ENCODE measurements at regions not wholly inside any gene's neighbourhood (a gene's known extent, or its start where the extent isn't known, plus 50 kb on each side); places are given as distances from the start of the nearest gene placed in this dataset.
A peak's percentile ranks its signal among the peaks of the same experiment; 100 is the strongest.

DNA sequence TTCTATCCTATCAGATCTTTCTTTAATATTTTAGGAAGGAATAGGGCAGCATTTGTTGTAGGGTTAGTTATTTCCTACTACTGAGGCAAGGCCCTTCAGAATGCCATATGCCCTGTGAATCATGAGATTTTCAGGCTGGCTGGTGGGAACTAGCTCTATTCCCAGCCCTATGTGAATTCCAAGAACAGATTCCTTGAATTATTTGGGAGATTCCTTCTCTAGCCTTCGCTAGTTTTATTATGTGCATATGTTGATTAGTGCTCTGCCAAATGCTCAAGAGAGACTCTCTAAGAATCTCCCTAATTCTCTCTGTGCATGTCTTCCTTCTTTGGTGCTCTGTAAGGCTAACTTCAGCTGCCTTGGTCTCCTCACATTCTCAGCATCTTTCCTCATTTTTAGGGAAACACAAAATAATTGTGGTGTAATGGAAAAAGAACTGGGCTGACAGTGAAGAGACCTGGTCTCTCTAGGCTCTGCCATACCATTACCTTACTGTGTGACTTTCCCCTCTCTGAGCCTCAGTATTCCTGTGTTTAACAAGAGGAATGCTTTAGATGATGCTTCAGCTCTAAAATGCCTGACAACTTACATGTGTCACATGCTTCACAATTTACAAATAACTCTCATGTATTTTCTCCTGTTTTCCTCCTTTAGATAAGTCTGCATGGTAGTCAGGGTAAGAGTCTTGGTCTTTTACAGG is 79.7 kb downstream of the VMA21 start:
- Mint-ChIP-seq H3K4me3 (no peak overlapping the region), H3K4me1 (no peaks in the 10 kb centered on the region), H3K27ac (ENCODE audit: unreplicated experiment) (no peak overlapping the region), H3K27me3 (ENCODE audit: low read depth) (no peaks in the 10 kb centered on the region), H3K9me3 (peaks cover 21% of the 10 kb centered on the region), H3K36me3 (ENCODE audit: low read depth) (peaks cover 2% of the 10 kb centered on the region)
- TF ChIP-seq, protein P1, sequence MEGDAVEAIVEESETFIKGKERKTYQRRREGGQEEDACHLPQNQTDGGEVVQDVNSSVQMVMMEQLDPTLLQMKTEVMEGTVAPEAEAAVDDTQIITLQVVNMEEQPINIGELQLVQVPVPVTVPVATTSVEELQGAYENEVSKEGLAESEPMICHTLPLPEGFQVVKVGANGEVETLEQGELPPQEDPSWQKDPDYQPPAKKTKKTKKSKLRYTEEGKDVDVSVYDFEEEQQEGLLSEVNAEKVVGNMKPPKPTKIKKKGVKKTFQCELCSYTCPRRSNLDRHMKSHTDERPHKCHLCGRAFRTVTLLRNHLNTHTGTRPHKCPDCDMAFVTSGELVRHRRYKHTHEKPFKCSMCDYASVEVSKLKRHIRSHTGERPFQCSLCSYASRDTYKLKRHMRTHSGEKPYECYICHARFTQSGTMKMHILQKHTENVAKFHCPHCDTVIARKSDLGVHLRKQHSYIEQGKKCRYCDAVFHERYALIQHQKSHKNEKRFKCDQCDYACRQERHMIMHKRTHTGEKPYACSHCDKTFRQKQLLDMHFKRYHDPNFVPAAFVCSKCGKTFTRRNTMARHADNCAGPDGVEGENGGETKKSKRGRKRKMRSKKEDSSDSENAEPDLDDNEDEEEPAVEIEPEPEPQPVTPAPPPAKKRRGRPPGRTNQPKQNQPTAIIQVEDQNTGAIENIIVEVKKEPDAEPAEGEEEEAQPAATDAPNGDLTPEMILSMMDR (conservative IDR thresholded peaks at IDR 0.05), result no peak
- no peak for DNase-seq (ENCODE audit: low read depth, low spot score)

DNA sequence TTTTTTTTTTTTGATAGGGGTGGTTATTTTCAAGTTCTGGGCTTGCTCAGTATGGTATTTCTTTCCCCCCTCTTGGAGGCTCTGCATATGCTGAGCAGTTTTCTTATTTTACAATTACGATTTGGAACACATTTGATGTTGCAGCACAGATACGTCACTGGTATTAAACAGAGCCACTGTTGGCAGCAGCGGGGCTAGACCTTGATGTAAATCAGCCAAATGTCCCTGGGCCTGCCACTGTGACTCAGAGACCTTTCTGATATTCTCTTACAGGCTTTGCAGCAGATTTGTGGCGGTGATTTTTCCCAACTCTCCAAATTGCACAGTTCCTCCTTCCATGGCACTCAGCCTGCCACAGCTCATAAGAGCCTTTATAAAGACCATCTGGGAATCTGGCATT is 81.1 kb downstream of the VMA21 start:
- H3K36me3 Mint-ChIP-seq (ENCODE audit: low read depth), result no peaks in the 10 kb centered on the region
- H3K27ac Mint-ChIP-seq (ENCODE audit: unreplicated experiment), result no peak overlapping the region
- DNase-seq (ENCODE audit: low read depth, low spot score), result no peak
- H3K9me3 Mint-ChIP-seq, result peaks cover 19% of the 10 kb centered on the region
- H3K27me3 Mint-ChIP-seq (ENCODE audit: low read depth), result no peaks in the 10 kb centered on the region
- no peaks in the 10 kb centered on the region for H3K4me1 Mint-ChIP-seq
- TF ChIP-seq, protein P1 (conservative IDR thresholded peaks at IDR 0.05), result no peak
- no peak overlapping the region for H3K4me3 Mint-ChIP-seq

DNA sequence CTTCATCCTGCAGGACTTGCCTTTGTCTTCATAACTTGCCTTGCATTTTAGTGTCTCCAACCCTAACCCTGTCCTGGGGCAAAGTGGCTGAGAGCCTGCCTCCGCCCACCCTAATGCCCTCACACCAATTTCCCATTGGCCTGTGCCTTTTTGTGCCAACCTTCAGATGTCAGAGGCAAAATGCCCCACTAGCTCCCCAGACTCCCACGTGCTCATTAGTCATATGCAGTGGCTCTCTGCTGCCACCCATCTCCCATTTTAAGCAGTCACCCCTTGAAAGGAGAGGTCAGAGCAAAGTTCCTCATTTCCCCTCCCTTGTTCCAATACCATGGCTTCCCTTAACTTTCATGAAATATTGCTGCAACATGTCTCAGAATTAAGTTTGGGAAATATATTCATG is 74.8 kb upstream of the PASD1 start:
- Mint-ChIP-seq H3K4me3 (no peak overlapping the region), H3K9me3 (peaks cover 3% of the 10 kb centered on the region), H3K27ac (ENCODE audit: unreplicated experiment) (no peak overlapping the region), H3K27me3 (ENCODE audit: low read depth) (no peaks in the 10 kb centered on the region), H3K4me1 (no peaks in the 10 kb centered on the region), H3K36me3 (ENCODE audit: low read depth) (no peaks in the 10 kb centered on the region)
- TF ChIP-seq, protein P1 (conservative IDR thresholded peaks at IDR 0.05), result peak; percentile 24
- DNase-seq (ENCODE audit: low read depth, low spot score), result no peak

DNA sequence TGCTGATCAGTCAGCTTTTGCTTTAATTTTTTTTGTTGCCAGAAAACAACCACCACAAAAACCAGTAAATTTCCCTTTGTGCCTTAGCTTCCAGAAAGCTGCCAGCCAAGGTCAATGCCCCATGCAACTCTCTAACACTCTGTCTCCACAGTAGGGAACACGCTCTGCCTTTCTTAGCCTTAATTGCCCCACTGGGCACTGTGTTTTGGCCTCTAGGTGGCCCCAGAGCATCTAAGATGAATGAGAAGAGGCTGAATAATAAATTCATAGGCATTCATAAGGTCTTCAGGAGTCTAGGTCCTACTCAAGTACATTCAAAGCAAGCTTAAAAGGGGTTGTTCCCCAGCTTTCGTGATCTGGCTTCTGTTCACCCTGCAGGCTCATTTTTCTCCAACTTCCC is 57.7 kb upstream of the PASD1 start:
- TF ChIP-seq, protein P1 (conservative IDR thresholded peaks at IDR 0.05), result peak; percentile 60
- no peaks in the 10 kb centered on the region for H3K36me3 Mint-ChIP-seq (ENCODE audit: low read depth)
- peaks cover 6% of the 10 kb centered on the region for H3K9me3 Mint-ChIP-seq
- H3K27ac Mint-ChIP-seq (ENCODE audit: unreplicated experiment), result no peak overlapping the region
- peaks cover 7% of the 10 kb centered on the region for H3K27me3 Mint-ChIP-seq (ENCODE audit: low read depth)
- H3K4me1 Mint-ChIP-seq, result no peaks in the 10 kb centered on the region
- peak; percentile 5 for DNase-seq (ENCODE audit: low read depth, low spot score)
- no peak overlapping the region for H3K4me3 Mint-ChIP-seq

DNA sequence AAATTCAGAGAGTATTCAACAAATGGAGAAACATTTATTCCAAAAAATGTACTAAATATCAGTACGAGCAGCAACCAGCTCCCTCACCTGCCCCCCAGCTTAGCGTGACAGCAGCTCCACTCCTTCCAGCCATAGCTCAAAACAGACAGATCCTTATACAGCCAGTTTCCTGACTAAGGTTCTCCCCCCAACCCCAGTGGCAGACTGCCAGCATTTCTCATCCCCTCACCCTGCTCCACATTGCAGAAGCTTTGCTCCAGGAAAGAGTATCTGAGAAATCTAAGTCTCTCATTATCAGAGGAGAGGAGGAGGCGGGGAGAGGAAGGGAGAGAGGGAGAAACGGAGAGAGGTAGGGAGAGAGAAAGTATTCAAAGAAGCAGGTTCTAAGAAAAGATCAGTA is 53.3 kb upstream of the PASD1 start:
- Mint-ChIP-seq H3K4me1 (no peaks in the 10 kb centered on the region), H3K36me3 (ENCODE audit: low read depth) (no peaks in the 10 kb centered on the region), H3K27ac (ENCODE audit: unreplicated experiment) (no peak overlapping the region), H3K9me3 (peaks cover 3% of the 10 kb centered on the region), H3K27me3 (ENCODE audit: low read depth) (peaks cover 6% of the 10 kb centered on the region), H3K4me3 (no peak overlapping the region)
- no peak for DNase-seq (ENCODE audit: low read depth, low spot score)
- TF ChIP-seq, protein P1 (conservative IDR thresholded peaks at IDR 0.05), result no peak
